ENCODE measurements at regions not wholly inside any gene's neighbourhood (a gene's known extent, or its start where the extent isn't known, plus 50 kb on each side); places are given as distances from the start of the nearest gene placed in this dataset.

- TF ChIP-seq POLR2AphosphoS5 (IDR thresholded peaks at IDR 0.05; ENCODE audit: low read depth, low read length) (no peak), TAF1 (IDR thresholded peaks at IDR 0.05; ENCODE audit: low read depth, low read length) (no peak), SPI1 (IDR thresholded peaks at IDR 0.05; ENCODE audit: low read depth, low read length) (no peak), POU2F2 (IDR thresholded peaks at IDR 0.05; ENCODE audit: low read depth, low read length) (no peak), PAX5 (IDR thresholded peaks at IDR 0.05; ENCODE audit: insufficient read depth, low read length, severe bottlenecking) (no peak), POLR2A (IDR thresholded peaks at IDR 0.05; ENCODE audit: low read depth, low read length) (no peak)
- no peak for DNase-seq (ENCODE audit: insufficient read length, low spot score)
- FAIRE-seq = no peak
Measured at GRCh38 chr4:125750828-125751466, 436.2 kb downstream of the FAT4 start.

- DNase-seq (ENCODE audit: insufficient read length, low spot score) (no peak), FAIRE-seq (no peak)
- TF ChIP-seq TAF1 (IDR thresholded peaks at IDR 0.05; ENCODE audit: low read depth, low read length) (no peak), POLR2A (IDR thresholded peaks at IDR 0.05; ENCODE audit: low read depth, low read length) (no peak), PAX5 (IDR thresholded peaks at IDR 0.05; ENCODE audit: insufficient read depth, low read length, severe bottlenecking) (no peak), POLR2AphosphoS5 (IDR thresholded peaks at IDR 0.05; ENCODE audit: low read depth, low read length) (no peak), SPI1 (IDR thresholded peaks at IDR 0.05; ENCODE audit: low read depth, low read length) (no peak)
Measured at GRCh38 chr4:125758438-125758837, 443.7 kb downstream of the FAT4 start.

GRCh38 chr4:125760201-125760819, 445.6 kb downstream of the FAT4 start:
- FAIRE-seq = no peak
- DNase-seq (ENCODE audit: insufficient read length, low spot score) = no peak
- no peak for TF ChIP-seq PAX5 (IDR thresholded peaks at IDR 0.05; ENCODE audit: insufficient read depth, low read length, severe bottlenecking)
- TF ChIP-seq POLR2AphosphoS5 (IDR thresholded peaks at IDR 0.05; ENCODE audit: low read depth, low read length) = no peak
- no peak for TF ChIP-seq POU2F2 (IDR thresholded peaks at IDR 0.05; ENCODE audit: low read depth, low read length)
- no peak for TF ChIP-seq POLR2A (IDR thresholded peaks at IDR 0.05; ENCODE audit: low read depth, low read length)
- TF ChIP-seq SPI1 (IDR thresholded peaks at IDR 0.05; ENCODE audit: low read depth, low read length) = no peak
- TF ChIP-seq TAF1 (IDR thresholded peaks at IDR 0.05; ENCODE audit: low read depth, low read length) = no peak

GRCh38 chr4:125760956-125761355, 446.2 kb downstream of the FAT4 start:
- no peak for DNase-seq (ENCODE audit: insufficient read length, low spot score)
- FAIRE-seq = no peak
- TF ChIP-seq TAF1 (IDR thresholded peaks at IDR 0.05; ENCODE audit: low read depth, low read length) (no peak), POLR2AphosphoS5 (IDR thresholded peaks at IDR 0.05; ENCODE audit: low read depth, low read length) (no peak), PAX5 (IDR thresholded peaks at IDR 0.05; ENCODE audit: insufficient read depth, low read length, severe bottlenecking) (no peak), SPI1 (IDR thresholded peaks at IDR 0.05; ENCODE audit: low read depth, low read length) (no peak), POLR2A (IDR thresholded peaks at IDR 0.05; ENCODE audit: low read depth, low read length) (no peak), POU2F2 (IDR thresholded peaks at IDR 0.05; ENCODE audit: low read depth, low read length) (no peak)

GRCh38 chr4:125762537-125762936, 447.8 kb downstream of the FAT4 start:
- TF ChIP-seq POLR2AphosphoS5 (IDR thresholded peaks at IDR 0.05; ENCODE audit: low read depth, low read length) (no peak), POLR2A (IDR thresholded peaks at IDR 0.05; ENCODE audit: low read depth, low read length) (no peak), PAX5 (IDR thresholded peaks at IDR 0.05; ENCODE audit: insufficient read depth, low read length, severe bottlenecking) (no peak), TAF1 (IDR thresholded peaks at IDR 0.05; ENCODE audit: low read depth, low read length) (no peak), POU2F2 (IDR thresholded peaks at IDR 0.05; ENCODE audit: low read depth, low read length) (no peak), SPI1 (IDR thresholded peaks at IDR 0.05; ENCODE audit: low read depth, low read length) (no peak)
- no peak for DNase-seq (ENCODE audit: insufficient read length, low spot score)
- FAIRE-seq = no peak

GRCh38 chr4:125765941-125766340, 451.2 kb downstream of the FAT4 start:
- no peak for TF ChIP-seq PAX5 (IDR thresholded peaks at IDR 0.05; ENCODE audit: insufficient read depth, low read length, severe bottlenecking)
- no peak for TF ChIP-seq POLR2A (IDR thresholded peaks at IDR 0.05; ENCODE audit: low read depth, low read length)
- TF ChIP-seq POLR2AphosphoS5 (IDR thresholded peaks at IDR 0.05; ENCODE audit: low read depth, low read length) = no peak
- TF ChIP-seq SPI1 (IDR thresholded peaks at IDR 0.05; ENCODE audit: low read depth, low read length) = no peak
- TF ChIP-seq POU2F2 (IDR thresholded peaks at IDR 0.05; ENCODE audit: low read depth, low read length) = no peak
- TF ChIP-seq TAF1 (IDR thresholded peaks at IDR 0.05; ENCODE audit: low read depth, low read length) = no peak
- DNase-seq (ENCODE audit: insufficient read length, low spot score) (no peak), FAIRE-seq (no peak)

GRCh38 chr4:125770814-125771398, 456.2 kb downstream of the FAT4 start:
- FAIRE-seq (no peak), DNase-seq (ENCODE audit: insufficient read length, low spot score) (no peak)
- no peak for TF ChIP-seq PAX5 (IDR thresholded peaks at IDR 0.05; ENCODE audit: insufficient read depth, low read length, severe bottlenecking)
- TF ChIP-seq SPI1 (IDR thresholded peaks at IDR 0.05; ENCODE audit: low read depth, low read length) = no peak
- no peak for TF ChIP-seq POU2F2 (IDR thresholded peaks at IDR 0.05; ENCODE audit: low read depth, low read length)
- no peak for TF ChIP-seq POLR2AphosphoS5 (IDR thresholded peaks at IDR 0.05; ENCODE audit: low read depth, low read length)
- TF ChIP-seq TAF1 (IDR thresholded peaks at IDR 0.05; ENCODE audit: low read depth, low read length) = no peak
- TF ChIP-seq POLR2A (IDR thresholded peaks at IDR 0.05; ENCODE audit: low read depth, low read length) = no peak

- no peak for DNase-seq (ENCODE audit: insufficient read length, low spot score)
- TF ChIP-seq POU2F2 (IDR thresholded peaks at IDR 0.05; ENCODE audit: low read depth, low read length) = no peak
- FAIRE-seq = no peak
Measured at GRCh38 chr4:125772680-125773079, 457.9 kb downstream of the FAT4 start.

GRCh38 chr4:125773502-125773901, 458.7 kb downstream of the FAT4 start:
- no peak for TF ChIP-seq POLR2A (IDR thresholded peaks at IDR 0.05; ENCODE audit: low read depth, low read length)
- TF ChIP-seq POLR2AphosphoS5 (IDR thresholded peaks at IDR 0.05; ENCODE audit: low read depth, low read length) = no peak
- TF ChIP-seq SPI1 (IDR thresholded peaks at IDR 0.05; ENCODE audit: low read depth, low read length) = no peak
- no peak for TF ChIP-seq PAX5 (IDR thresholded peaks at IDR 0.05; ENCODE audit: insufficient read depth, low read length, severe bottlenecking)
- TF ChIP-seq POU2F2 (IDR thresholded peaks at IDR 0.05; ENCODE audit: low read depth, low read length) = no peak
- TF ChIP-seq TAF1 (IDR thresholded peaks at IDR 0.05; ENCODE audit: low read depth, low read length) = no peak
- FAIRE-seq (no peak), DNase-seq (ENCODE audit: insufficient read length, low spot score) (no peak)
